OCI-LY1 (cell line): ENCODE measurements at regions not wholly inside any gene's neighbourhood (a gene's known extent, or its start where the extent isn't known, plus 50 kb on each side); places are given as distances from the start of the nearest gene placed in this dataset.

ENCODE experiments used
- H2AFZ ChIP-seq: fragments of 200-600 bp; sonication (generic), shearing (Covaris generic); 2 replicates; pipeline ENCODE4 v1.6.0; 2014; ENCODE audit warnings: antibody characterized with exemption, mild to moderate bottlenecking, low read length
- H3F3A ChIP-seq: fragments of 200-600 bp; sonication (generic), shearing (Covaris generic); 2 replicates; pipeline ENCODE4 v1.6.0; 2014; ENCODE audit warnings: mild to moderate bottlenecking, antibody characterized with exemption, low read length, moderate library complexity; ENCODE audit not compliant: insufficient read depth
- H3K27ac ChIP-seq: fragments of 200-600 bp; sonication (generic); 2 replicates; pipeline ENCODE4 v1.5.1; 2014; ENCODE audit warnings: low read length, mixed run types, mild to moderate bottlenecking, low read depth; ENCODE audit not compliant: poor library complexity, severe bottlenecking
- H3K27me3 ChIP-seq: fragments of 200-600 bp; sonication (generic); 2 replicates; pipeline ENCODE4 v1.6.0; 2014; ENCODE audit warnings: antibody characterized with exemption, mild to moderate bottlenecking, low read length, moderate library complexity; ENCODE audit not compliant: insufficient read depth
- H3K36me3 ChIP-seq: fragments of 200-600 bp; sonication (generic); 2 replicates; pipeline ENCODE4 v1.6.1; 2014; ENCODE audit warnings: mild to moderate bottlenecking, antibody characterized with exemption, low read length, moderate library complexity, mixed read lengths; ENCODE audit not compliant: insufficient read depth
- H3K4me1 ChIP-seq: fragments of 200-600 bp; sonication (generic); 2 replicates; pipeline ENCODE4 v1.5.1; 2014; ENCODE audit warnings: mild to moderate bottlenecking, low read length, moderate library complexity; ENCODE audit not compliant: insufficient read depth, severe bottlenecking
- H3K4me2 ChIP-seq: fragments of 200-600 bp; sonication (generic), shearing (Covaris generic); 2 replicates; pipeline ENCODE4 v1.6.1; 2014; ENCODE audit warnings: low read length
- H3K4me3 ChIP-seq: fragments of 200-600 bp; sonication (generic); 2 replicates; pipeline ENCODE4 v1.5.1; 2014; ENCODE audit warnings: low read length, low read depth, mild to moderate bottlenecking, mixed read lengths; ENCODE audit not compliant: poor library complexity, severe bottlenecking
- H3K79me2 ChIP-seq: fragments of 200-600 bp; shearing (Covaris generic); 2 replicates; pipeline ENCODE4 v1.6.1; 2016; ENCODE audit warnings: mixed run types, low read length, mixed read lengths; ENCODE audit not compliant: insufficient read depth
- H3K9ac ChIP-seq: fragments of 200-600 bp; sonication (generic), shearing (Covaris generic); 2 replicates; pipeline ENCODE4 v1.6.1; 2014; ENCODE audit warnings: mild to moderate bottlenecking, low read length, mixed read lengths
- H3K9me2 ChIP-seq: fragments of 200-600 bp; sonication (generic), shearing (Covaris generic); 2 replicates; pipeline ENCODE4 v1.6.1; 2014; ENCODE audit warnings: low read depth, mild to moderate bottlenecking, low read length, mixed read lengths
- H3K9me3 ChIP-seq: fragments of 200-600 bp; shearing (Covaris generic); 2 replicates; pipeline ENCODE4 v1.6.1; 2014; ENCODE audit warnings: low read length, mixed read lengths
- H4K20me1 ChIP-seq: fragments of 200-600 bp; sonication (generic), shearing (Covaris generic); 2 replicates; pipeline ENCODE4 v1.6.0; 2016; ENCODE audit warnings: mild to moderate bottlenecking, low read length; ENCODE audit not compliant: insufficient read depth
- EZH2 ChIP-seq: fragments of 200-600 bp; sonication (generic), shearing (Covaris generic); IDR thresholded peaks from 2 replicates; pipeline ENCODE4 v1.8.0; 2017; ENCODE audit warnings: borderline replicate concordance, mixed run types, mild to moderate bottlenecking, antibody characterized with exemption, low read length, moderate library complexity, mixed read lengths
- TF ChIP-seq, protein P1 (sequence below): fragments of 200-600 bp; sonication (generic), shearing (Covaris generic); IDR thresholded peaks from 2 replicates; pipeline ENCODE4 v1.5.1; 2017; ENCODE audit warnings: mild to moderate bottlenecking, antibody characterized with exemption, low read length, moderate library complexity, mixed read lengths

DNA sequence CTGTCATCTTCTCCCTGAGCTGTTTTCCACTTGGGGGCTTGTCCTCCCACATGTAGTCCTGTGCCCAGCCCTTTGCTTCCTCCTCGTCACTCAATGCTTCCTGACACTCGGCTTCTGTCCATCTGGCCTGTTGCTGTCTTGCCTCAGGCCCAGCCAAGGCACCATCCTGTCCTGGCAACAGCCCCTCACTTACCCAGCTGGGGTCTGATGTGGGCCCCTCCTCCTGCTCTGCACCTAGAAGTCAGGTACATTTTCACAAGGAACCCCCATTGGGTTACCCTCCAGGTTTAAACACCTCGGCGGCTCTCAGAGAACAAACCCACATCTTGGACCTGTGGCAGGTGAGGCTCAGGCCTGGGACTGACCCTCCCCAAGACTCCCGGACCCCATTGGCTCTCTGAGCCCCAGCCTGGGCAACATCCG is 784.8 kb downstream of the TBC1D22A start:
- Histone ChIP-seq H3K9me2 (no peaks in the 10 kb centered on the region), H3K9ac (no peak overlapping the region), H3K4me3 (no peak overlapping the region), H3K79me2 (no peaks in the 10 kb centered on the region), H4K20me1 (no peaks in the 10 kb centered on the region), H3K4me2 (no peak overlapping the region), H3K9me3 (no peaks in the 10 kb centered on the region), H3K27me3 (peaks cover 11% of the 10 kb centered on the region; the same call in 1 of the 2 replicates), H3K36me3 (no peaks in the 10 kb centered on the region), H3K4me1 (no peaks in the 10 kb centered on the region), H3F3A (no peaks in the 10 kb centered on the region), H2AFZ (no peak overlapping the region), H3K27ac (no peak overlapping the region)
- TF ChIP-seq EZH2 = no peak
- TF ChIP-seq, protein P1, sequence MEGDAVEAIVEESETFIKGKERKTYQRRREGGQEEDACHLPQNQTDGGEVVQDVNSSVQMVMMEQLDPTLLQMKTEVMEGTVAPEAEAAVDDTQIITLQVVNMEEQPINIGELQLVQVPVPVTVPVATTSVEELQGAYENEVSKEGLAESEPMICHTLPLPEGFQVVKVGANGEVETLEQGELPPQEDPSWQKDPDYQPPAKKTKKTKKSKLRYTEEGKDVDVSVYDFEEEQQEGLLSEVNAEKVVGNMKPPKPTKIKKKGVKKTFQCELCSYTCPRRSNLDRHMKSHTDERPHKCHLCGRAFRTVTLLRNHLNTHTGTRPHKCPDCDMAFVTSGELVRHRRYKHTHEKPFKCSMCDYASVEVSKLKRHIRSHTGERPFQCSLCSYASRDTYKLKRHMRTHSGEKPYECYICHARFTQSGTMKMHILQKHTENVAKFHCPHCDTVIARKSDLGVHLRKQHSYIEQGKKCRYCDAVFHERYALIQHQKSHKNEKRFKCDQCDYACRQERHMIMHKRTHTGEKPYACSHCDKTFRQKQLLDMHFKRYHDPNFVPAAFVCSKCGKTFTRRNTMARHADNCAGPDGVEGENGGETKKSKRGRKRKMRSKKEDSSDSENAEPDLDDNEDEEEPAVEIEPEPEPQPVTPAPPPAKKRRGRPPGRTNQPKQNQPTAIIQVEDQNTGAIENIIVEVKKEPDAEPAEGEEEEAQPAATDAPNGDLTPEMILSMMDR = no peak

DNA sequence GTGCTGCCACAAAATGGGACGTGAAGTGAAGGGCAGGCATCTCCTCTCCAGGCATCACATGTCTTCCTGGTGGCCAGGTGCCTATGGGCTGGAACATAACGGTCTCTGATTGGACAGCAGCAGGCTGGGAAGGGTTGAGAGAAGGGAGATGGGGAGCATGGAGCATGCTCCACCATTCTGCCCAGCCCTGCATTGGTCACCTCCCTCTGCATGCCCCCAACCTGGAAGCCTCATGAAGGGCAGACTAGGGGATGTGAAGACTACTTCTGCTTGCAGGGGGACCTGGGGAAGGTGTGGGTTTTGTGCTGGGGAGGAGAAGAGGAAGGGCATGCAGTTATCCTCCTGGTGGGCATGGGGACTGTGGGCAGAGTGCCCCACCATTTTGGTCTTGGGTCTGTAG is 782.2 kb downstream of the TBC1D22A start:
- no peaks in the 10 kb centered on the region for H3K4me1 ChIP-seq
- no peak overlapping the region for H3K9ac ChIP-seq
- H3K9me2 ChIP-seq = no peaks in the 10 kb centered on the region
- no peaks in the 10 kb centered on the region for H3K79me2 ChIP-seq
- no peak overlapping the region for H3K27ac ChIP-seq
- H3F3A ChIP-seq = no peaks in the 10 kb centered on the region
- TF ChIP-seq EZH2 = no peak
- TF ChIP-seq, protein P1 = no peak
- H3K27me3 ChIP-seq = peaks cover 7% of the 10 kb centered on the region; the same call in 1 of the 2 replicates
- no peak overlapping the region for H3K4me2 ChIP-seq
- no peaks in the 10 kb centered on the region for H4K20me1 ChIP-seq
- no peaks in the 10 kb centered on the region for H3K36me3 ChIP-seq
- H3K4me3 ChIP-seq = no peak overlapping the region
- H3K9me3 ChIP-seq = no peaks in the 10 kb centered on the region
- H2AFZ ChIP-seq = no peak overlapping the region

GRCh38 chr22:47543447-47543846 is 781.0 kb downstream of the TBC1D22A start:
- TF ChIP-seq EZH2 = no peak
- TF ChIP-seq, protein P1 = no peak
- Histone ChIP-seq H3K4me2 (no peak overlapping the region), H4K20me1 (no peaks in the 10 kb centered on the region), H3K36me3 (no peaks in the 10 kb centered on the region), H3F3A (no peaks in the 10 kb centered on the region), H3K4me1 (no peaks in the 10 kb centered on the region), H3K9ac (no peak overlapping the region), H3K4me3 (no peak overlapping the region), H3K79me2 (no peaks in the 10 kb centered on the region), H3K27ac (no peak overlapping the region), H3K27me3 (peaks cover 7% of the 10 kb centered on the region; the same call in 1 of the 2 replicates), H3K9me2 (no peaks in the 10 kb centered on the region), H2AFZ (no peak overlapping the region), H3K9me3 (no peaks in the 10 kb centered on the region)
